Stimulated activated CD8-positive, alpha-beta memory T cell treated with anti-CD3 and anti-CD28 coated beads, Interleukin-15, amount 100 ng/mL, for 4 hours (primary cell): ENCODE measurements at regions not wholly inside any gene's neighbourhood (a gene's known extent, or its start where the extent isn't known, plus 50 kb on each side); places are given as distances from the start of the nearest gene placed in this dataset.
"Not testable (repeated sequence)": the region's sequence is repeated elsewhere in the genome, so short reads cannot be mapped to it uniquely, and the experiment has no call there.

Source experiments
- DNase-seq, 2 donors: peaks; one replicate each; pipeline ENCODE4 v3.0.0-alpha.2; 2020; ENCODE audit warnings: low read depth in 2 of 2

- DNase-seq: no peak
These were observed 229.3 kb downstream of the PCSK1 start for GRCh38 chr5:96203761-96204160.

- DNase-seq: no peak
These were observed 231.5 kb downstream of the PCSK1 start for GRCh38 chr5:96201503-96201902.

GRCh38 chr5:96200641-96201040 is 232.4 kb downstream of the PCSK1 start:
- DNase-seq: no peak

- DNase-seq: no peak
These were observed 233.3 kb downstream of the PCSK1 start for GRCh38 chr5:96199713-96200183.

- DNase-seq: no peak
These were observed 234.5 kb downstream of the PCSK1 start for GRCh38 chr5:96198356-96199058.

- DNase-seq: not testable (repeated sequence)
These were observed 235.3 kb downstream of the PCSK1 start for GRCh38 chr5:96197767-96198166.

- DNase-seq: no peak
These were observed 235.7 kb upstream of the ELL2 start for GRCh38 chr5:96197347-96197746.

- DNase-seq: no peak
These were observed 235.2 kb upstream of the ELL2 start for GRCh38 chr5:96196890-96197289.

GRCh38 chr5:96196407-96196806 is 234.8 kb upstream of the ELL2 start:
- no peak for DNase-seq

GRCh38 chr5:96195123-96195522 is 233.5 kb upstream of the ELL2 start:
- DNase-seq: no peak

GRCh38 chr5:96194593-96194992 is 232.9 kb upstream of the ELL2 start:
- no peak for DNase-seq

GRCh38 chr5:96193946-96194345 is 232.3 kb upstream of the ELL2 start:
- DNase-seq: no peak

GRCh38 chr5:96189987-96190386 is 228.3 kb upstream of the ELL2 start:
- no peak for DNase-seq

- DNase-seq: no peak
These were observed 227.6 kb upstream of the ELL2 start for GRCh38 chr5:96189028-96189826.

- no peak for DNase-seq
These were observed 225.8 kb upstream of the ELL2 start for GRCh38 chr5:96187309-96188027.

GRCh38 chr5:96184510-96184909 is 222.9 kb upstream of the ELL2 start:
- DNase-seq: not testable (repeated sequence)

- DNase-seq: no peak
These were observed 219.2 kb upstream of the ELL2 start for GRCh38 chr5:96180684-96181435.

- DNase-seq: no peak
These were observed 215.7 kb upstream of the ELL2 start for GRCh38 chr5:96177303-96177869.

GRCh38 chr5:96176022-96176421 is 214.4 kb upstream of the ELL2 start:
- DNase-seq: no peak

- no peak for DNase-seq
These were observed 213.4 kb upstream of the ELL2 start for GRCh38 chr5:96175090-96175489.

- DNase-seq: no peak
These were observed 211.7 kb upstream of the ELL2 start for GRCh38 chr5:96173366-96173765.
